H1 (cell line): ENCODE measurements at regions not wholly inside any gene's neighbourhood (a gene's known extent, or its start where the extent isn't known, plus 50 kb on each side); places are given as distances from the start of the nearest gene placed in this dataset.

ENCODE experiments used
- SAP30 ChIP-seq: fragments of 300-600 bp; sonication (generic); IDR thresholded peaks from 2 replicates; pipeline ENCODE4 v1.7.1; 2012; ENCODE audit warnings: low read length, moderate library complexity, mild to moderate bottlenecking, inconsistent platforms; ENCODE audit not compliant: insufficient read depth, insufficient replicate concordance

DNA sequence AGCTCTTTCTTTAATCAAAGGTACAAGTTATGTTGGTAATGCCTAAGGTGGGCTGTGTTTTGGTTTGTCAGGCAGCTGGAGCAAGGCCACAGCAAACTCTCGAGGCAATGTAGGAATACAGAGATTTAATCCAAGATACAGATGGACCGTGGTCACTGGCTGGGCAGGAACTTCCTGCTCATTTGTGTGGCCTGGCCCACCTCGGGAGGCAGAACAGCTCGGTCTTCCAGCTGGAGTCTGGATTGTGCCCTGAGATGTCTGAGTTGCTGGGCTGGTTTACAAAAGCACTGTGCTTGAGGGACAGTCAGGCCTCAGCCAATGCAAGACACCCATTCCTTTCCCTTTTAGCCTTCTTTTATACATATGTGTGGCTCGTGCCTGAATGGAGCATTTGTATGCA is 506.1 kb upstream of the SALL3 start (continued):
- no peak for TF ChIP-seq SAP30
- TF ChIP-seq, all 59 proteins: peak for 0
